BE2C (cell line): ENCODE measurements at regions not wholly inside any gene's neighbourhood (a gene's known extent, or its start where the extent isn't known, plus 50 kb on each side); places are given as distances from the start of the nearest gene placed in this dataset.
"Not testable (repeated sequence)": the region's sequence is repeated elsewhere in the genome, so short reads cannot be mapped to it uniquely, and the experiment has no call there.

Source experiments
- DNase-seq: peaks from one replicate; pipeline ENCODE4 v3.0.0-alpha.2; 2020
- H3K27me3 ChIP-seq: fragments of 250-450 bp; sonication (Bioruptor Pico); 2 replicates; pipeline ENCODE4 v1.5.1; 2020; ENCODE audit warnings: mild to moderate bottlenecking
- H3K36me3 ChIP-seq: fragments of 250-450 bp; sonication (Bioruptor Pico); 2 replicates; pipeline ENCODE4 v1.5.1; 2020; ENCODE audit warnings: mild to moderate bottlenecking
- H3K4me1 ChIP-seq: fragments of 250-450 bp; sonication (Bioruptor Pico); 2 replicates; pipeline ENCODE4 v1.5.1; 2020
- H3K4me3 ChIP-seq: 2 replicates; pipeline ENCODE4 v1.5.1; 2011; ENCODE audit warnings: low read depth, low read length
- H3K9me3 ChIP-seq: fragments of 250-450 bp; sonication (Bioruptor Pico); 2 replicates; pipeline ENCODE4 v1.5.1; 2020
- TF ChIP-seq, protein P1 (sequence below): IDR thresholded peaks from 2 replicates; pipeline ENCODE4 v1.5.1; 2012; ENCODE audit warnings: mild to moderate bottlenecking, low read depth, low read length

DNA sequence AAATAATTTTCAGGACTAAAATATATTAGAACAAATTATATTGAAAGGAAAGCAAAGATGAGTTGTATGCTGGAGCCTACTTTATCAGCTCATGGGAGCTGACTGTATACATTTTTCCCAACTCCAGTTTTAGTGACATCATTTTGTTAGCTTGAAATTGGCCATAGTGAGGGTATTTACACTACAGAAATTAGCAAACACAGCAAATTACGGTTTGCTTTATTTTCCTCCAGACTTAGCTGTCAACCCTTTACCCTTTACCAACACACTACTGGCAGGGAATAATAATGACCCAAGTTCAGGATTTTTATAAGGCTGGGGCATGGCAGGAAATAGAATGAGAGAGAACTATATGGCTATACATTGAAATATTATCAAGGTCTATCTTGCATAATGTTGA is 120.3 kb upstream of the PRSS1 start:
- Histone ChIP-seq H3K9me3 (no peaks in the 10 kb centered on the region), H3K4me3 (no peak overlapping the region), H3K36me3 (no peaks in the 10 kb centered on the region), H3K4me1 (no peaks in the 10 kb centered on the region), H3K27me3 (no peaks in the 10 kb centered on the region)
- TF ChIP-seq, protein P1, sequence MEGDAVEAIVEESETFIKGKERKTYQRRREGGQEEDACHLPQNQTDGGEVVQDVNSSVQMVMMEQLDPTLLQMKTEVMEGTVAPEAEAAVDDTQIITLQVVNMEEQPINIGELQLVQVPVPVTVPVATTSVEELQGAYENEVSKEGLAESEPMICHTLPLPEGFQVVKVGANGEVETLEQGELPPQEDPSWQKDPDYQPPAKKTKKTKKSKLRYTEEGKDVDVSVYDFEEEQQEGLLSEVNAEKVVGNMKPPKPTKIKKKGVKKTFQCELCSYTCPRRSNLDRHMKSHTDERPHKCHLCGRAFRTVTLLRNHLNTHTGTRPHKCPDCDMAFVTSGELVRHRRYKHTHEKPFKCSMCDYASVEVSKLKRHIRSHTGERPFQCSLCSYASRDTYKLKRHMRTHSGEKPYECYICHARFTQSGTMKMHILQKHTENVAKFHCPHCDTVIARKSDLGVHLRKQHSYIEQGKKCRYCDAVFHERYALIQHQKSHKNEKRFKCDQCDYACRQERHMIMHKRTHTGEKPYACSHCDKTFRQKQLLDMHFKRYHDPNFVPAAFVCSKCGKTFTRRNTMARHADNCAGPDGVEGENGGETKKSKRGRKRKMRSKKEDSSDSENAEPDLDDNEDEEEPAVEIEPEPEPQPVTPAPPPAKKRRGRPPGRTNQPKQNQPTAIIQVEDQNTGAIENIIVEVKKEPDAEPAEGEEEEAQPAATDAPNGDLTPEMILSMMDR, result no peak
- DNase-seq, result no peak

DNA sequence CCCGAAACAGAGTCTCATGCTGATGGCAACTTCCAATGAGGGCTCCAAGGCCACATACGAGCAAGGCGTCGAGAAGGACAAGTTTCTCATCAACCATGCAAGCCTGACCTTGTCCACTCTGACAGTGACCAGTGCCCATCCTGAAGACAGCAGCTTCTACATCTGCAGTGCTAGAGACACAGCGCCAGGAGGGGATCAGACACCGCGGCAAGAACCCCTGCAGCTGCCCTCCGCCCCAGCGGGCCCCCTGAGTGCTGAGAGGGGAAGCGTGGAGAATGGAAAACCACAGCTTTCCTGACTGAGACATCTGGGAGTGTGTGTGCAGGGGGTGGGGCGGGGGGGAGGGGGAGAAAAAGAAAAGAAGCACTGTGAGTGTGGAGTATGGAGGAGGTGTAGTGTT is 122.0 kb upstream of the PRSS1 start:
- H3K36me3 ChIP-seq, H3K4me1 ChIP-seq, DNase-seq, H3K27me3 ChIP-seq, H3K9me3 ChIP-seq, H3K4me3 ChIP-seq: not testable (repeated sequence)

DNA sequence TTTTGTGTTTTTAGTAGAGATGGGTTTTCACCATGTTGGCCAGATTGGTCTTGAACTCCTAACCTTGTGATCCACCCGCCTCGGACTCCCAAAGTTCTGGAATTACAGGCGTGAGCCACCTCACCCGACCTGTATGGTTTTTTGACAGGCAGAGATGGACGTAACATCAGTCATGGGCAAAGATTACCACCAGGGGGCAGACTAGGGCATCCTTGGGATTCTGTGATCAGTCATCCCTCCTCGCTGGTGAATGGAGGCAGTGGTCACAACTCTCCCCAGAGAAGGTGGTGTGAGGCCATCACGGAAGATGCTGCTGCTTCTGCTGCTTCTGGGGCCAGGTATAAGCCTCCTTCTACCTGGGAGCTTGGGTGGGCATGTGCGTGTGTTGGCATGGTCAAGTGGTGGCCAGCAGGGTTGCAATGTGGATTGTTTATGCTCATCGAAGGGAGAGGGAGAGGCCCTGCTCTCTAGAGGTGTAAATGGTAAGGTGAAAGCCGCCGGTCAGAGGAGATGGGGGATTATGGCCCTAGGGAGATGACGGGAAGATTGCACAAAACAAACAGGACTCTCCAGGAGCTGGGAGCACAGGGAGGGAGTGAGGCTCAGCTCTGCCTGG is 122.7 kb upstream of the PRSS1 start:
- Histone ChIP-seq H3K27me3 (no peaks in the 10 kb centered on the region), H3K4me1 (no peaks in the 10 kb centered on the region), H3K4me3 (no peak overlapping the region), H3K36me3 (no peaks in the 10 kb centered on the region), H3K9me3 (no peaks in the 10 kb centered on the region)
- peak; percentile 73 for DNase-seq
- TF ChIP-seq, protein P1, result peak; percentile 70

DNA sequence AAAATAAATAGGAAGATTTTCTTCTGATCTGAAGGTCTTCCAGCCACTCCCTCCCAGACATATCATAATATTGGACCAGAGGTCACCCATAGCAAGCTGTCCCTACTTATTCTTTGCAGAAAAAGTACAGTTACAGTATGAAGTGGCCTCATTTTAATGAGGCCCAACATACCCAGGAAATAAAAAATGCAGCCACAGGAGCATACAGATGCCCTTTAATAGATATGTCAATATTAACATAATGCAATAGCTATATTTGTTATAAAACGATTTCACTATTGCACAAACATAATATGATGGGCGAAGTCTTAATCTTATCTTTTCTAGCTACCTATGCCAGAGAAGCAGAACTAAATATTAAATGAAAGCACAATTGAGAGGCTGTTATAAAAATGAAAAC is 124.1 kb upstream of the PRSS1 start:
- H3K27me3 ChIP-seq, H3K4me3 ChIP-seq, H3K36me3 ChIP-seq, H3K4me1 ChIP-seq, DNase-seq, H3K9me3 ChIP-seq: not testable (repeated sequence)

DNA sequence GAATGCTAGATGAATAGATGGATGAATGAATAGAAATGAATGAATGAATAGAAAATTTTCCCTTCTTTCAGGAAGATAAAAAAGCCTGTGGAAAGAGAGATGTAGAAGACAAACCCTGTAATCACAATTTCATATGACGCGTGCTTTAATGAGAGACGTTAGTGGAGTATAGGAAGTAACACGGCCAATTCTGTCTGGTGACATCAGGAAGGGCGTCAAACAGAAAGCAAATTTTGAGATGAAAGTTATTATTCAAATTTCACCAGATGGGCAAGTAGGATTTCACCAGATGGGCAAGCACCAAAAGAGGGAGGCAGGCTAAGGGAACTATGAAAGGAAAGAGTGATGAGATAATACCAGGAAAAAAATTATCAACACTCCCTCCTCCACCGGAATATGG is 128.9 kb upstream of the PRSS1 start:
- Histone ChIP-seq H3K9me3 (no peaks in the 10 kb centered on the region), H3K36me3 (no peaks in the 10 kb centered on the region), H3K4me1 (no peaks in the 10 kb centered on the region), H3K27me3 (no peaks in the 10 kb centered on the region), H3K4me3 (no peak overlapping the region)
- no peak for DNase-seq
- TF ChIP-seq, protein P1, result no peak

DNA sequence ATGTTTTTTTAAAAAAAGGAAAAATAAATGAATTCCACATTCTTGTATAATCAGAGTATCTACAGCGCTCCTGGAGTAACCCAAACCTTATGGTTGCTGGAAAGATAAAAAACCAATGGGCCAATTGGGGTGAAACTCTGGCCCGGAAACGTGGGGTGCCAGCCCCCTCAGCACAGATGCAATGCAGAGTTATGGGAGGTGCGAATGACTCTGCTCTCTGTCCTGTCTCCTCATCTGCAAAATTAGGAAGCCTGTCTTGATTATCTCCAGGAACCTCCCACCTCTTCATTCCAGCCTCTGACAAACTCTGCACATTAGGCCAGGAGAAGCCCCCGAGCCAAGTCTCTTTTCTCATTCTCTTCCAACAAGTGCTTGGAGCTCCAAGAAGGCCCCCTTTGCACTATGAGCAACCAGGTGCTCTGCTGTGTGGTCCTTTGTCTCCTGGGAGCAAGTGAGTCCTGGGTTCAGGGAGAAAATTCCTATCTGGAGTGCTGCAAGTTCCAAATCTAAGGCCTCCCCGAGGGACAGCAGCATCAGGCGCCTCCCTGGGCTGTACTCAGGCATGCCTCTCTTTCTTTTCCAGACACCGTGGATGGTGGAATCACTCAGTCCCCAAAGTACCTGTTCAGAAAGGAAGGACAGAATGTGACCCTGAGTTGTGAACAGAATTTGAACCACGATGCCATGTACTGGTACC is 130.5 kb upstream of the PRSS1 start:
- H3K27me3 ChIP-seq, result no peaks in the 10 kb centered on the region
- TF ChIP-seq, protein P1, result no peak
- no peaks in the 10 kb centered on the region for H3K36me3 ChIP-seq
- no peaks in the 10 kb centered on the region for H3K4me1 ChIP-seq
- no peak for DNase-seq
- no peak overlapping the region for H3K4me3 ChIP-seq
- no peaks in the 10 kb centered on the region for H3K9me3 ChIP-seq

DNA sequence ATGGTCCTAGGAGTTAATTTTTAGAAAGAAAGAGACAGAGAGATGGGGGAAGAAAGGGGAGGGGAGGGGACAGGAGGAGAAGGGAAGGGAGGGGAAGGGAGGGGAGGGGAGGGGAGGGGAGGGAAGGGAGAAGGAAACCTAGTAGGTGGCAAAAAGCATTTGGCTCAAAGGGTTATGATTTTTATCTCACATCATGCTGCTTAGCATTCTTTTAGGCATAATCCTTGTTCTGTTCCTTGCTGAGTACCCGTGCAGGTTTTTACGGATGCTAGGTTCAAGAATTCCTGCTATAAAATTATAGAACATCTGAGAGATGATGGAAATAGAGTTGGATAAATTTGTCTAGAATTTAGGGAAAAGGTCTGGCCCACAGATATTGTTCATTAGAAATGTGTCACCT is 132.4 kb upstream of the PRSS1 start:
- TF ChIP-seq, protein P1, result no peak
- H3K9me3 ChIP-seq, result no peaks in the 10 kb centered on the region
- no peaks in the 10 kb centered on the region for H3K4me1 ChIP-seq
- no peak for DNase-seq
- no peak overlapping the region for H3K4me3 ChIP-seq
- no peaks in the 10 kb centered on the region for H3K36me3 ChIP-seq
- H3K27me3 ChIP-seq, result no peaks in the 10 kb centered on the region
